Esophagus squamous epithelium (tissue), 5 donors: ENCODE measurements at regions not wholly inside any gene's neighbourhood (a gene's known extent, or its start where the extent isn't known, plus 50 kb on each side); places are given as distances from the start of the nearest gene placed in this dataset.

ENCODE experiments used
- DNase-seq: peaks from one replicate; lab custom pipeline; 2025; lab: John Stamatoyannopoulos, UW
- H3K27ac ChIP-seq, 4 donors: fragments of 200-600 bp; sonication (generic); one replicate each; pipeline ENCODE4 v1.5.1; 2016 to 2019; ENCODE audit warnings: mild to moderate bottlenecking in 1 of 4
- H3K27me3 ChIP-seq, 4 donors: fragments of 200-600 bp; sonication (generic); 1 replicate in 3 of 4; 2 replicates in 1 of 4; pipeline versions ENCODE4 v1.5.1 to v1.6.0; 2017 to 2021; ENCODE audit warnings: antibody characterized with exemption in 1 of 4
- H3K36me3 ChIP-seq, 3 donors: fragments of 200-600 bp; sonication (generic); one replicate each; pipeline ENCODE4 v1.5.1; 2016 to 2019
- H3K4me1 ChIP-seq, 3 donors: fragments of 200-600 bp; sonication (generic); one replicate each; pipeline ENCODE4 v1.5.1; 2017 to 2019
- H3K4me3 ChIP-seq, 4 donors: fragments of 200-600 bp; sonication (generic); 1 replicate in 3 of 4; 2 replicates in 1 of 4; pipeline ENCODE4 v1.5.1; 2016 to 2019; ENCODE audit warnings: mild to moderate bottlenecking in 2 of 4, moderate library complexity in 1 of 4
- H3K9me3 ChIP-seq, 3 donors: fragments of 200-600 bp; sonication (generic); one replicate each; pipeline ENCODE4 v1.5.1; 2016 to 2019
- POLR2A ChIP-seq, 4 donors: fragments of 450-650 bp; IDR thresholded peaks; one replicate each; pipeline ENCODE4 v1.6.1; 2017; ENCODE audit warnings: antibody characterized with exemption in 4 of 4, mild to moderate bottlenecking in 4 of 4, moderate library complexity in 3 of 4
- WGBS, 2 donors: methylation state at CpG; one replicate each; pipeline ENCODE4 v1.1.5; 2018; 5-methylcytosine and 5-hydroxymethylcytosine counted together
- intact Hi-C: fragments of 100-400 bp; cut with DNase I; formaldehyde crosslinking; loops from one replicate; pipeline ENCODE4 v1.15.0; 2022
- TF ChIP-seq, protein P1 (sequence below), 6 experiments: fragments of 450-650 bp in 4 of 6; fragments of 200-600 bp in 2 of 6; sonication (generic) in 2 of 6; IDR thresholded peaks; one replicate each; pipeline ENCODE4 v1.5.1; 2016 to 2019; ENCODE audit warnings: antibody characterized with exemption in 6 of 6, mild to moderate bottlenecking in 4 of 6, moderate library complexity in 4 of 6
- donor health status: DM: yes; HTN: yes; CAD: no.

DNA sequence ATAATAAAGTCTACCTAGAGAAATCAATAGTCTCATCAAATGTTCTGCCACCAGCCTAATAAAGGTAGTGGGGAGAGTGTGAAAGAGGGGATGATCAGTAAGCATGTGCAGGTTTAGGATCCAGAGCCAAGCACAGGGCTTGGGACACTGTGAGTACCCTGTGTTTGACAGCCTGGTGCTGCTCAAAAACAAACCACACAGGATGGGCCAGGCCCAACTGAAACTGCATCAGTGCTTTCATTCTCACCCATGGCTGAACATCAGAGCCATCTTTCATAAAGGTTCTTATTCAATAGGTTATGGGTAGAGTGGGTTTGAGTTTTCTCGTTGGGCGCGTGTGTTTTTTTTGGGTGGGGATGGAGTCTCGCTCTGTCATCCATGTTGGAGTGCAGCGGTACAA is 87.3 kb upstream of the NHSL1 start:
- Histone ChIP-seq H3K36me3 (no peaks in the 10 kb centered on the region), H3K27ac (no peak overlapping the region), H3K4me3 (no peak overlapping the region), H3K27me3 (no peaks in the 10 kb centered on the region), H3K9me3 (no peaks in the 10 kb centered on the region), H3K4me1 (peaks cover 0 to 16% (median 0%) of the 10 kb centered on the region in 3 donors)
- no peak for DNase-seq
- intact Hi-C loops: loop anchor here (10.0 kb wide), 1 partner anchor 152 kb away; no protein-coding TSS in a partner anchor
- TF ChIP-seq, protein P1, sequence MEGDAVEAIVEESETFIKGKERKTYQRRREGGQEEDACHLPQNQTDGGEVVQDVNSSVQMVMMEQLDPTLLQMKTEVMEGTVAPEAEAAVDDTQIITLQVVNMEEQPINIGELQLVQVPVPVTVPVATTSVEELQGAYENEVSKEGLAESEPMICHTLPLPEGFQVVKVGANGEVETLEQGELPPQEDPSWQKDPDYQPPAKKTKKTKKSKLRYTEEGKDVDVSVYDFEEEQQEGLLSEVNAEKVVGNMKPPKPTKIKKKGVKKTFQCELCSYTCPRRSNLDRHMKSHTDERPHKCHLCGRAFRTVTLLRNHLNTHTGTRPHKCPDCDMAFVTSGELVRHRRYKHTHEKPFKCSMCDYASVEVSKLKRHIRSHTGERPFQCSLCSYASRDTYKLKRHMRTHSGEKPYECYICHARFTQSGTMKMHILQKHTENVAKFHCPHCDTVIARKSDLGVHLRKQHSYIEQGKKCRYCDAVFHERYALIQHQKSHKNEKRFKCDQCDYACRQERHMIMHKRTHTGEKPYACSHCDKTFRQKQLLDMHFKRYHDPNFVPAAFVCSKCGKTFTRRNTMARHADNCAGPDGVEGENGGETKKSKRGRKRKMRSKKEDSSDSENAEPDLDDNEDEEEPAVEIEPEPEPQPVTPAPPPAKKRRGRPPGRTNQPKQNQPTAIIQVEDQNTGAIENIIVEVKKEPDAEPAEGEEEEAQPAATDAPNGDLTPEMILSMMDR (IDR thresholded peaks at IDR 0.05): no peak
- TF ChIP-seq POLR2A (IDR thresholded peaks at IDR 0.05): no peak
- WGBS, 2 donors: 80 to 88% methylated on average over 1 to 5 of the region's 5 CpGs

DNA sequence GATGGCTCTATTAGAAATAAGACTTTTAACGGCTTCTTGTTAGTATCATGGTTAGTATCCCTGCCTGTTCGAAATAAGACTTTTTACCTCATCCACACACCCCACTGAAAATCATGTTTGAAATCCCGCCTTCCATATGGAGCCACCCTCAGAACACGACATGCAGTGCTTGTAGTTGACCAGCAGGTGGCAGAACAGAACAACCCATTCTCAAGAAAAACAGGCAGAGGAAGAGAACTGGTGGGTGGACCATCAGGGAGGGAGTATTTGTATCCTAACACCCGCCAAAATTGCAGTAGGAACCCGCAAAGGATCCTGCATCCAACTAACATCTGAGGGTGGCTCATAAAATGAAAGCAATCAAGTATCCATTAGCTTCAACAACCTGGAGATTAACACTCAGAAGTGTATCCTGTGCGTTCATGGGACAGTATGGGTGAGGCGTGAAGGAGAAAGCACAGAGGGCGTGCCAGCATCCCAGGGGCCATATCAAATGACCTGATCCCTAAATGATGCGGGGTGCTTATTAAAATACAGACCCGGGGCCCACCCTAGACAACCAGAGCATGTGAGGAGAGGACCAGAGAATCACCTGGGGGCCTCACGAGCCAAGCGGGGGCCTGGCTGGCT is 89.6 kb upstream of the NHSL1 start:
- no peak for DNase-seq
- peaks cover 7 to 35% (median 7%) of the 10 kb centered on the region in 3 donors for H3K4me1 ChIP-seq
- intact Hi-C loops: loop anchor here (10.0 kb wide), 1 partner anchor 154 kb away; no protein-coding TSS in a partner anchor
- TF ChIP-seq POLR2A (IDR thresholded peaks at IDR 0.05): no peak
- TF ChIP-seq, protein P1 (IDR thresholded peaks at IDR 0.05): peak; percentile 64 to 95 (median 93)
- no peaks in the 10 kb centered on the region for H3K27me3 ChIP-seq
- WGBS, 2 donors: 32 to 36% methylated on average over 10 to 13 of the region's 13 CpGs
- no peak overlapping the region for H3K4me3 ChIP-seq
- no peaks in the 10 kb centered on the region for H3K36me3 ChIP-seq
- no peaks in the 10 kb centered on the region for H3K9me3 ChIP-seq
- H3K27ac ChIP-seq: no peak overlapping the region

DNA sequence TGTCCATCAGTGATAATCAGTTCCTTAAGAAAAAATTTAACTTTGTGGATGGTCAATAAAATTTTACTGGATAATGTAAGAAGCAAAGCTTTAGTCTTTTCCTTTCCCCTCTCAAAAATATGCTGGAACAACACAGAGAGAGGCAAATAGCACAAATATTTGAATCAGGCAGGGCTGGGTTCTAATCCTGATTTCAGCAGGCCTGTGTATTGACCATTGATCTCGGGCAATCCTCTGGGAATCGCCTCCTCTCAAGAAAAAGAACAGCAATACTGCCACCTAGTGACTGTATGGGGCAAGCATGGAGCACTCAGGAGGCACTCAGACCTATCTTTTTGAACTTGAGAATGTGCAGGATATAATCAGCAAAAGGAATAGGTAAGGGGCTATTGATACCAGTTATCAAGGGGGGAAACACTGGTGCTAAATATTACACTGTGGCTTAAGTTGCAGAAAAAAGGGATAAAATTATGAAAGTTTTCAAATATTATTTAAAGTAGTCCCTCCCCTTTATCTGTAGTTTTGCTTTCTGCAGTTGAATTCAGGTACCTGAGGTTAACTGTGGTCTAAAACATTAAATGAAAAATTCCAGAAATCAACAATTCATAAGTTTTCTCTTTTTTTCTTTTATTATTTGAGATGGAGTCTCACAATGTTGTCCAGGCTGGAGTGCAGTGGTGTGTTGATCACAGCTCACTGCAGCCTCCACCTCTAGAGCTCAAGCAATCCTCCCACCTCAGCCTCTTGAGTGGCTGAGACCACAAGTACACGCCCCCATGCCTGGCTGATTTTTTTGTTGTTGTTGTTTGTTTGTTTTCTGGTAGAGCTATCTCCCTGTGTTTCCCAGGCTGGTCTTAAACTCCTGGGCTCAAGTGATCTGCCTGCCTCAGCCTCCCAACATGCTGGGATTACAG is 91.8 kb upstream of the NHSL1 start:
- no peak for DNase-seq
- no peak for TF ChIP-seq POLR2A (IDR thresholded peaks at IDR 0.05)
- TF ChIP-seq, protein P1 (IDR thresholded peaks at IDR 0.05): peak; percentile 56 to 82 (median 72)

DNA sequence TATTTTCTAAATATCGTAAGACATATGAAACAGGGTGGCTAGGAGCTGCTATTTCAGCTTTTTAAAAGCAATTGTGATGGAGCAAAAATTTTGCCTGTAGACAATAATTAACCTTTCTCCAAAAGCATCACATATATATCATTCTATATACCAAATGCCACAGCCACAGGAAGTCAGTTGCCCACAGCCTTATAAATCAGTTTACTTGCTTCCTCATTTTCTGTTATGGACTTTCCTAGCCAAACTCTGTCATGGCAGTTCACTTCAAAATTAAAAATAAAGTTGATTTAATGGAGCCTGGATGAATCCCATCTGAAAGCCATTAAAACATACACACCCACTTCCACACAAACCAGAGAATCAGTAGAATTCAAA is 93.4 kb upstream of the NHSL1 start:
- Histone ChIP-seq H3K9me3 (no peaks in the 10 kb centered on the region), H3K4me3 (peak overlapping the region in 1 of 4 donors; percentile 41)

More for the DNA sequence above, 91.8 kb upstream of the NHSL1 start:
- Histone ChIP-seq H3K4me1 (peaks cover 7 to 41% (median 7%) of the 10 kb centered on the region in 3 donors), H3K27ac (no peak overlapping the region), H3K4me3 (no peak overlapping the region), H3K36me3 (peaks cover 0 to 4% (median 0%) of the 10 kb centered on the region in 3 donors), H3K9me3 (no peaks in the 10 kb centered on the region), H3K27me3 (no peaks in the 10 kb centered on the region)
- WGBS, 2 donors: 17 to 25% methylated on average over 2 to 3 of the region's 3 CpGs
- intact Hi-C loops: loop anchor here (5.0 to 10.0 kb wide), 2 partner anchors 104 to 176 kb away; no protein-coding TSS in a partner anchor

More for the DNA sequence above, 93.4 kb upstream of the NHSL1 start:
- 59 to 72% methylated on average over 1 of the region's 1 CpG for WGBS, 2 donors
- Histone ChIP-seq H3K27me3 (no peaks in the 10 kb centered on the region), H3K4me1 (peaks cover 7 to 41% (median 7%) of the 10 kb centered on the region in 3 donors), H3K27ac (peak overlapping the region; percentile 43 to 83 (median 78)), H3K36me3 (peaks cover 0 to 13% (median 0%) of the 10 kb centered on the region in 3 donors)
- intact Hi-C loops: loop anchor here (5.0 to 10.0 kb wide), 2 partner anchors 102 to 175 kb away; no protein-coding TSS in a partner anchor
- TF ChIP-seq, protein P1 (IDR thresholded peaks at IDR 0.05): no peak
- TF ChIP-seq POLR2A (IDR thresholded peaks at IDR 0.05): no peak
- DNase-seq: no peak
